C4-2B (cell line): ENCODE measurements at regions not wholly inside any gene's neighbourhood (a gene's known extent, or its start where the extent isn't known, plus 50 kb on each side); places are given as distances from the start of the nearest gene placed in this dataset.

Source experiments
- ZFX ChIP-seq: fragments of 450-650 bp; IDR thresholded peaks from 2 replicates; pipeline ENCODE4 v1.6.1; 2017
- TF ChIP-seq, protein P1 (sequence below): fragments of 450-650 bp; conservative IDR thresholded peaks from 2 replicates; pipeline ENCODE4 v1.5.1; 2017; ENCODE audit warnings: mild to moderate bottlenecking

- TF ChIP-seq, protein P1, sequence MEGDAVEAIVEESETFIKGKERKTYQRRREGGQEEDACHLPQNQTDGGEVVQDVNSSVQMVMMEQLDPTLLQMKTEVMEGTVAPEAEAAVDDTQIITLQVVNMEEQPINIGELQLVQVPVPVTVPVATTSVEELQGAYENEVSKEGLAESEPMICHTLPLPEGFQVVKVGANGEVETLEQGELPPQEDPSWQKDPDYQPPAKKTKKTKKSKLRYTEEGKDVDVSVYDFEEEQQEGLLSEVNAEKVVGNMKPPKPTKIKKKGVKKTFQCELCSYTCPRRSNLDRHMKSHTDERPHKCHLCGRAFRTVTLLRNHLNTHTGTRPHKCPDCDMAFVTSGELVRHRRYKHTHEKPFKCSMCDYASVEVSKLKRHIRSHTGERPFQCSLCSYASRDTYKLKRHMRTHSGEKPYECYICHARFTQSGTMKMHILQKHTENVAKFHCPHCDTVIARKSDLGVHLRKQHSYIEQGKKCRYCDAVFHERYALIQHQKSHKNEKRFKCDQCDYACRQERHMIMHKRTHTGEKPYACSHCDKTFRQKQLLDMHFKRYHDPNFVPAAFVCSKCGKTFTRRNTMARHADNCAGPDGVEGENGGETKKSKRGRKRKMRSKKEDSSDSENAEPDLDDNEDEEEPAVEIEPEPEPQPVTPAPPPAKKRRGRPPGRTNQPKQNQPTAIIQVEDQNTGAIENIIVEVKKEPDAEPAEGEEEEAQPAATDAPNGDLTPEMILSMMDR: no peak
- no peak for TF ChIP-seq ZFX
These were observed 102.7 kb downstream of the EVX1 start for GRCh38 chr7:27345164-27345887.
